IMR-90 (cell line): ENCODE measurements at regions not wholly inside any gene's neighbourhood (a gene's known extent, or its start where the extent isn't known, plus 50 kb on each side); places are given as distances from the start of the nearest gene placed in this dataset.

Experiments used
- ATAC-seq: fragments of 200-7000 bp; cut with Tn5 transposase; 2 replicates; pipeline ENCODE4 v1.9.1; 2020; ENCODE audit warnings: low read depth, mild to moderate bottlenecking, moderate library complexity
- BruUV-seq: library from RNA; stranded (reverse); fragments of 400-500 nt; replicated peaks from 2 replicates; lab custom pipeline; 2021; lab: Mats Ljungman, UMichigan
- CTCF ChIA-PET: fragments of 300-600 bp; formaldehyde crosslinking; extraction: SDS; loops from one replicate; lab custom pipeline; 2021; ENCODE audit warnings: antibody characterized with exemption; lab: Yijun Ruan, JAX
- POLR2A ChIA-PET: fragments of 300-600 bp; sonication (Branson Sonifier 250); formaldehyde crosslinking; loops from one replicate; lab custom pipeline; 2022; ENCODE audit warnings: antibody characterized with exemption; ENCODE audit not compliant: unreplicated experiment; lab: Charles Lee
- DNase-seq: peaks from one replicate; pipeline ENCODE4 v3.0.0; 2013
- H2AFZ ChIP-seq: replicated peaks from 2 replicates; pipeline ENCODE3; 2013; ENCODE audit warnings: low read length, mild to moderate bottlenecking; ENCODE audit not compliant: poor library complexity
- H2AK5ac ChIP-seq: 2 replicates; pipeline ENCODE4 v1.6.1; 2013; ENCODE audit warnings: low read depth, low read length, inconsistent platforms
- H2AK9ac ChIP-seq: replicated peaks from 2 replicates; pipeline ENCODE3; 2013; ENCODE audit warnings: mild to moderate bottlenecking, low read depth, low read length, moderate library complexity; ENCODE audit not compliant: poor library complexity
- H2BK120ac ChIP-seq: 2 replicates; pipeline ENCODE4 v1.6.1; 2013; ENCODE audit warnings: low read depth, low read length, inconsistent platforms
- H2BK15ac ChIP-seq: 3 replicates; pipeline ENCODE4 v1.6.1; 2013; ENCODE audit warnings: low read depth, low read length, inconsistent platforms
- H2BK20ac ChIP-seq: 2 replicates; pipeline ENCODE4 v1.6.1; 2013; ENCODE audit warnings: low read depth, mild to moderate bottlenecking, inconsistent platforms, low read length, moderate library complexity
- H2BK5ac ChIP-seq: 2 replicates; pipeline ENCODE4 v1.6.1; 2013; ENCODE audit warnings: mild to moderate bottlenecking, low read depth, low read length, inconsistent platforms; ENCODE audit not compliant: poor library complexity, severe bottlenecking
- H3K14ac ChIP-seq: replicated peaks from 2 replicates; pipeline ENCODE4 v1.6.1; 2013; ENCODE audit warnings: low read depth, low read length, inconsistent platforms
- H3K18ac ChIP-seq: 2 replicates; pipeline ENCODE4 v1.6.1; 2013; ENCODE audit warnings: low read depth, low read length, control low read depth
- H3K23ac ChIP-seq: 2 replicates; pipeline ENCODE4 v1.6.1; 2013; ENCODE audit warnings: low read depth, low read length, inconsistent platforms
- H3K27ac ChIP-seq: 2 replicates; pipeline ENCODE4 v1.5.1; 2013; ENCODE audit warnings: mild to moderate bottlenecking, control low read depth, low read length; ENCODE audit not compliant: insufficient read depth
- H3K27me3 ChIP-seq: 2 replicates; pipeline ENCODE4 v1.6.1; 2013; ENCODE audit warnings: low read length; ENCODE audit not compliant: control insufficient read depth, insufficient read depth
- H3K36me3 ChIP-seq: 2 replicates; pipeline ENCODE4 v1.6.1; 2013; ENCODE audit warnings: low read length, mixed read lengths; ENCODE audit not compliant: control insufficient read depth, insufficient read depth
- H3K4ac ChIP-seq: 2 replicates; pipeline ENCODE4 v1.6.1; 2013; ENCODE audit warnings: low read depth, low read length, inconsistent platforms
- H3K4me1 ChIP-seq: 2 replicates; pipeline ENCODE4 v1.6.1; 2013; ENCODE audit warnings: low read length, mixed read lengths; ENCODE audit not compliant: control insufficient read depth, insufficient read depth
- H3K4me2 ChIP-seq: 2 replicates; pipeline ENCODE4 v1.6.1; 2013; ENCODE audit warnings: low read depth, mild to moderate bottlenecking, control low read depth, low read length, moderate library complexity
- H3K4me3 ChIP-seq: 2 replicates; pipeline ENCODE4 v1.5.1; 2013; ENCODE audit warnings: low read depth, mild to moderate bottlenecking, control low read depth, low read length, moderate library complexity; ENCODE audit not compliant: insufficient read depth
- H3K56ac ChIP-seq: 2 replicates; pipeline ENCODE4 v1.6.1; 2013; ENCODE audit warnings: low read length, inconsistent platforms; ENCODE audit not compliant: insufficient read depth; ENCODE audit errors: extremely low read depth
- H3K79me1 ChIP-seq, 2 experiments: 2 replicates each; pipeline ENCODE4 v1.6.1; 2013; ENCODE audit warnings: low read length in 2 of 2, inconsistent platforms in 1 of 2, low read depth in 1 of 2
- H3K9ac ChIP-seq: 2 replicates; pipeline ENCODE4 v1.6.1; 2013; ENCODE audit warnings: low read depth, low read length, control low read depth
- H3K9me1 ChIP-seq: 2 replicates; pipeline ENCODE4 v1.6.1; 2013; ENCODE audit warnings: low read length, inconsistent platforms; ENCODE audit not compliant: insufficient read depth
- H3K9me3 ChIP-seq: 2 replicates; pipeline ENCODE4 v1.6.1; 2013; ENCODE audit warnings: low read length; ENCODE audit not compliant: control insufficient read depth, insufficient read depth
- H4K20me1 ChIP-seq: 2 replicates; pipeline ENCODE4 v1.6.1; 2013; ENCODE audit warnings: low read length, inconsistent platforms; ENCODE audit not compliant: insufficient read depth
- H4K5ac ChIP-seq: 2 replicates; pipeline ENCODE4 v1.6.1; 2013; ENCODE audit warnings: mild to moderate bottlenecking, low read depth, low read length, control low read depth
- H4K8ac ChIP-seq, 2 experiments: 2 replicates each; pipeline ENCODE4 v1.6.1; 2013; ENCODE audit warnings: low read depth in 2 of 2, low read length in 2 of 2, control low read depth in 1 of 2, inconsistent platforms in 1 of 2
- H4K91ac ChIP-seq: 2 replicates; pipeline ENCODE4 v1.6.1; 2013; ENCODE audit warnings: low read depth, low read length, inconsistent platforms; ENCODE audit not compliant: insufficient read depth
- BHLHE40 ChIP-seq: fragments of 150-350 bp; IDR thresholded peaks from 2 replicates; pipeline ENCODE4 v1.6.1; 2016; ENCODE audit warnings: mild to moderate bottlenecking, low read depth, low read length
- CEBPB ChIP-seq: IDR thresholded peaks from 2 replicates; pipeline ENCODE4 v1.6.1; 2012; ENCODE audit warnings: low read depth, low read length, improper control_type of control experiment
- CHD1 ChIP-seq: IDR thresholded peaks from 2 replicates; pipeline ENCODE4 v1.6.1; 2012; ENCODE audit warnings: low read depth, low read length, improper control_type of control experiment
- FOS ChIP-seq: fragments of 150-350 bp; IDR thresholded peaks from 2 replicates; pipeline ENCODE4 v1.6.1; 2016; ENCODE audit warnings: low read depth, low read length
- MAFK ChIP-seq: IDR thresholded peaks from 2 replicates; pipeline ENCODE4 v1.6.1; 2012; ENCODE audit warnings: low read depth, low read length, improper control_type of control experiment
- POLR2A ChIP-seq: IDR thresholded peaks from 2 replicates; pipeline ENCODE4 v1.6.1; 2012; ENCODE audit warnings: mild to moderate bottlenecking, low read depth, low read length
- RCOR1 ChIP-seq: IDR thresholded peaks from 2 replicates; pipeline ENCODE4 v1.6.1; 2012; ENCODE audit warnings: mild to moderate bottlenecking, low read length, improper control_type of control experiment; ENCODE audit not compliant: insufficient replicate concordance
- RFX5 ChIP-seq: IDR thresholded peaks from 2 replicates; pipeline ENCODE4 v1.8.0; 2012; ENCODE audit warnings: low read depth, mild to moderate bottlenecking, low read length, moderate library complexity
- WGBS, 2 experiments: methylation state at CpG; one replicate each; pipeline versions ENCODE4 v1.1.5 to v1.1.7; 2013; ENCODE audit warnings: missing lambda C conversion rate in 2 of 2; ENCODE audit not compliant: insufficient read length in 1 of 2; ENCODE audit errors: extremely low coverage in 2 of 2; 5-methylcytosine and 5-hydroxymethylcytosine counted together
- dilution Hi-C: fragments of 300-500 bp; cut with HindIII; formaldehyde crosslinking; loops from one replicate; pipeline ENCODE4 v1.14.3; 2018; ENCODE audit warnings: low sequenced_read_pairs; ENCODE audit not compliant: unreplicated experiment
- in situ Hi-C: fragments of 300-500 bp; cut with MboI; formaldehyde crosslinking; loops from 3 replicates; pipeline ENCODE4 v1.14.3; 2019; ENCODE audit warnings: low sequenced_read_pairs, inconsistent platforms, mixed read lengths
- intact Hi-C: fragments of 100-400 bp; cut with micrococcal nuclease; formaldehyde crosslinking; loops from 2 replicates; pipeline ENCODE4 v1.10.0; 2022
- TF ChIP-seq, protein P1 (sequence below): fragments of 150-350 bp; IDR thresholded peaks from 2 replicates; pipeline ENCODE4 v1.6.1; 2017; ENCODE audit warnings: mild to moderate bottlenecking, antibody characterized with exemption, low read length, low read depth
- TF ChIP-seq, protein P2 (sequence below): fragments of 150-350 bp; IDR thresholded peaks from 2 replicates; pipeline ENCODE4 v1.6.1; 2016; ENCODE audit warnings: low read depth, mild to moderate bottlenecking, low read length, moderate library complexity, borderline replicate concordance

DNA sequence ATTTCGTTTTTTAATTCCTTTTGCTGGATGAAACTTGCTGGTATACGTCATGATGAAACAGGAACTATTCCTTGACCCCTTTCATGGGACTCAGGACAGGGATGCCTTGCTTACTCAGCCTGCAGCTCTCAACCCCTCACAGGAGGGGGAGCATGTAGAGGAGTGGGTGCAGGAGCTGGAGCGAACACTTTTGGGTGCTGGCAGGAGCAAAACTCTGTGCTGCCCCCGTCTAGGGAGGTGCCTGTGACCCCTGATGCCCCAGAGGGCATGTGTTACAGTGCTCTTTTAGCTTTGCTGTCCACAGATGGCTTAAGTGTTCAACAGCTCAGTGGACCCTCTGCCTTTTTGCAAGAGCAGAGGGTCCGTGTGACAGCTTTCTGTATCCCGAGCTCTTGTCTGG is 56.8 kb upstream of the TEX13C start:
- H2AFZ ChIP-seq = no peak overlapping the region
- H2BK5ac ChIP-seq = no peak overlapping the region
- intact Hi-C loops = no loop called here
- H3K4ac ChIP-seq = no peak overlapping the region
- in situ Hi-C loops = no loop called here
- no peak overlapping the region for H3K14ac ChIP-seq
- WGBS, 2 experiments = no CpG with 5 or more reads among the region's 6 CpGs
- ATAC-seq = no peak
- H2BK20ac ChIP-seq = no peak overlapping the region
- H3K9ac ChIP-seq = no peak overlapping the region
- TF ChIP-seq BHLHE40 = no peak
- no peak for TF ChIP-seq POLR2A
- no peak for TF ChIP-seq MAFK
- TF ChIP-seq, protein P1, sequence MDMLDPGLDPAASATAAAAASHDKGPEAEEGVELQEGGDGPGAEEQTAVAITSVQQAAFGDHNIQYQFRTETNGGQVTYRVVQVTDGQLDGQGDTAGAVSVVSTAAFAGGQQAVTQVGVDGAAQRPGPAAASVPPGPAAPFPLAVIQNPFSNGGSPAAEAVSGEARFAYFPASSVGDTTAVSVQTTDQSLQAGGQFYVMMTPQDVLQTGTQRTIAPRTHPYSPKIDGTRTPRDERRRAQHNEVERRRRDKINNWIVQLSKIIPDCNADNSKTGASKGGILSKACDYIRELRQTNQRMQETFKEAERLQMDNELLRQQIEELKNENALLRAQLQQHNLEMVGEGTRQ = no peak
- TF ChIP-seq CEBPB = no peak
- TF ChIP-seq, protein P2, sequence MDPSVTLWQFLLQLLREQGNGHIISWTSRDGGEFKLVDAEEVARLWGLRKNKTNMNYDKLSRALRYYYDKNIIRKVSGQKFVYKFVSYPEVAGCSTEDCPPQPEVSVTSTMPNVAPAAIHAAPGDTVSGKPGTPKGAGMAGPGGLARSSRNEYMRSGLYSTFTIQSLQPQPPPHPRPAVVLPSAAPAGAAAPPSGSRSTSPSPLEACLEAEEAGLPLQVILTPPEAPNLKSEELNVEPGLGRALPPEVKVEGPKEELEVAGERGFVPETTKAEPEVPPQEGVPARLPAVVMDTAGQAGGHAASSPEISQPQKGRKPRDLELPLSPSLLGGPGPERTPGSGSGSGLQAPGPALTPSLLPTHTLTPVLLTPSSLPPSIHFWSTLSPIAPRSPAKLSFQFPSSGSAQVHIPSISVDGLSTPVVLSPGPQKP = no peak
- TF ChIP-seq CHD1 = no peak
- TF ChIP-seq RCOR1 = no peak
- TF ChIP-seq FOS = no peak
- TF ChIP-seq RFX5 = no peak
- no peak overlapping the region for H4K91ac ChIP-seq
- ChIA-PET POLR2A (no interaction called here), CTCF (no interaction called here)
- BruUV-seq = no TSS peak
- H4K20me1 ChIP-seq = no peaks in the 10 kb centered on the region
- H2BK120ac ChIP-seq = no peak overlapping the region
- H3K4me1 ChIP-seq = no peaks in the 10 kb centered on the region
- H3K36me3 ChIP-seq = no peaks in the 10 kb centered on the region
- DNase-seq = no peak
- no peak overlapping the region for H3K27ac ChIP-seq
- H3K4me3 ChIP-seq = no peak overlapping the region
- no peaks in the 10 kb centered on the region; the same call in 1 of the 2 replicates for H3K9me3 ChIP-seq
- no peak overlapping the region for H2BK15ac ChIP-seq
- H3K18ac ChIP-seq = no peak overlapping the region
- no peak overlapping the region for H2AK5ac ChIP-seq
- H4K5ac ChIP-seq = no peak overlapping the region
- H2AK9ac ChIP-seq = no peak overlapping the region
- dilution Hi-C loops = no loop called here
- no peaks in the 10 kb centered on the region for H3K9me1 ChIP-seq
- H3K27me3 ChIP-seq = no peaks in the 10 kb centered on the region
- no peak overlapping the region for H3K4me2 ChIP-seq
- H4K8ac ChIP-seq = no peak overlapping the region
- no peak overlapping the region for H3K23ac ChIP-seq
- no peak overlapping the region for H3K56ac ChIP-seq
- no peaks in the 10 kb centered on the region for H3K79me1 ChIP-seq
